AG10803 (cell line): ENCODE measurements at regions not wholly inside any gene's neighbourhood (a gene's known extent, or its start where the extent isn't known, plus 50 kb on each side); places are given as distances from the start of the nearest gene placed in this dataset.
"Not testable (repeated sequence)": the region's sequence is repeated elsewhere in the genome, so short reads cannot be mapped to it uniquely, and the experiment has no call there.

Experiments used
- DNase-seq: peaks from one replicate; pipeline ENCODE4 v3.0.0; 2010; ENCODE audit warnings: low read depth
- H3K4me3 ChIP-seq: 2 replicates; pipeline ENCODE4 v1.5.1; 2011; ENCODE audit warnings: mild to moderate bottlenecking, low read length, control low read depth
- CTCF ChIP-seq: conservative IDR thresholded peaks from 2 replicates; pipeline ENCODE4 v1.5.1; 2011; ENCODE audit warnings: mild to moderate bottlenecking, low read length, control low read depth, inconsistent platforms

GRCh38 chr2:8252997-8253694 is 428.7 kb upstream of the ID2 start:
- no peak for DNase-seq
- no peak overlapping the region for H3K4me3 ChIP-seq
- TF ChIP-seq CTCF, result no peak

- TF ChIP-seq CTCF, result no peak
- no peak for DNase-seq
- H3K4me3 ChIP-seq, result no peak overlapping the region
Observed at GRCh38 chr2:8253781-8254180, 428.1 kb upstream of the ID2 start.

- not testable (repeated sequence) for H3K4me3 ChIP-seq, DNase-seq
Observed at GRCh38 chr2:8254214-8254613, 427.6 kb upstream of the ID2 start.

GRCh38 chr2:8254791-8255447 is 426.9 kb upstream of the ID2 start:
- no peak for DNase-seq
- H3K4me3 ChIP-seq, result no peak overlapping the region
- no peak for TF ChIP-seq CTCF

- H3K4me3 ChIP-seq, result no peak overlapping the region
- no peak for DNase-seq
Observed at GRCh38 chr2:8255448-8255800, 426.4 kb upstream of the ID2 start.

GRCh38 chr2:8256905-8257304 is 425.0 kb upstream of the ID2 start:
- no peak overlapping the region for H3K4me3 ChIP-seq
- no peak for DNase-seq
- TF ChIP-seq CTCF, result no peak

More at GRCh38 chr2:8255448-8255800, 426.4 kb upstream of the ID2 start:
- TF ChIP-seq CTCF, result no peak

GRCh38 chr2:8257502-8257901 is 424.4 kb upstream of the ID2 start:
- no peak overlapping the region for H3K4me3 ChIP-seq
- DNase-seq, result no peak
- TF ChIP-seq CTCF, result no peak
